Endothelial cell of umbilical vein (primary cell): ENCODE measurements at regions not wholly inside any gene's neighbourhood (a gene's known extent, or its start where the extent isn't known, plus 50 kb on each side); places are given as distances from the start of the nearest gene placed in this dataset.

Experiments used
- BruUV-seq: library from RNA; stranded (reverse); fragments of 400-500 nt; replicated peaks from 2 replicates; lab custom pipeline; 2021; lab: Mats Ljungman, UMichigan
- CTCF ChIA-PET: fragments of 300-600, 350-600 bp; sonication (Branson Sonifier 250); formaldehyde crosslinking; loops from one replicate; lab custom pipeline; 2021; ENCODE audit warnings: antibody characterized with exemption, inconsistent platforms; lab: Charles Lee
- POLR2A ChIA-PET: fragments of 300-600, 350-600 bp; sonication (Branson Sonifier 250); formaldehyde crosslinking; loops from one replicate; lab custom pipeline; 2021; ENCODE audit warnings: antibody characterized with exemption, inconsistent platforms; lab: Charles Lee
- DNase-seq: peaks from one replicate; pipeline ENCODE4 v3.0.0-alpha.2; 2011; ENCODE audit warnings: low read depth, low spot score
- FAIRE-seq: peaks from 2 replicates; lab custom pipeline; 2011; peaks lifted over from hg19 to GRCh38; lab: Jason Lieb, UNC
- H2AFZ ChIP-seq: 2 replicates; pipeline ENCODE4 v1.6.0; 2012; ENCODE audit warnings: low read depth, low read length, control low read depth, inconsistent platforms
- H3K27ac ChIP-seq: 2 replicates; pipeline ENCODE4 v1.5.1; 2011; ENCODE audit warnings: low read depth, mild to moderate bottlenecking, control low read depth, low read length, moderate library complexity; ENCODE audit not compliant: insufficient read depth
- H3K27me3 ChIP-seq, 2 experiments: 2 replicates each; pipeline versions ENCODE4 v1.6.0 to v1.6.1; 2011; ENCODE audit warnings: low read length in 2 of 2, mixed read lengths in 1 of 2; ENCODE audit not compliant: control insufficient read depth in 2 of 2, insufficient read depth in 2 of 2
- H3K36me3 ChIP-seq, 2 experiments: 2 replicates in 1 of 2; 3 replicates in 1 of 2; pipeline ENCODE4 v1.5.1; 2011; ENCODE audit warnings: low read length in 2 of 2, mild to moderate bottlenecking in 1 of 2, moderate library complexity in 1 of 2; ENCODE audit not compliant: control insufficient read depth in 2 of 2, insufficient read depth in 2 of 2; ENCODE audit errors: extremely low read depth in 1 of 2
- H3K4me1 ChIP-seq: 3 replicates; pipeline ENCODE4 v1.5.1; 2011; ENCODE audit warnings: mild to moderate bottlenecking, low read length; ENCODE audit not compliant: control insufficient read depth, insufficient read depth; ENCODE audit errors: extremely low read depth
- H3K4me2 ChIP-seq: 2 replicates; pipeline ENCODE4 v1.6.1; 2011; ENCODE audit warnings: low read length, control low read depth, mixed read lengths; ENCODE audit not compliant: insufficient read depth
- H3K4me3 ChIP-seq, 3 experiments: fragments of 200-600 bp in 1 of 3; sonication (generic), shearing (Covaris generic) in 1 of 3; replicated peaks in 1 of 3; 2 replicates each; pipeline ENCODE4 v1.5.1; 2011 to 2016; ENCODE audit warnings: control low read depth in 3 of 3, low read length in 3 of 3, mild to moderate bottlenecking in 2 of 3, inconsistent platforms in 1 of 3, low read depth in 1 of 3, moderate library complexity in 1 of 3; ENCODE audit not compliant: insufficient read depth in 1 of 3
- H3K79me2 ChIP-seq: 2 replicates; pipeline ENCODE4 v1.6.0; 2012; ENCODE audit warnings: low read length, inconsistent platforms; ENCODE audit not compliant: control insufficient read depth, insufficient read depth
- H3K9ac ChIP-seq: replicated peaks from 2 replicates; pipeline ENCODE3; 2011; ENCODE audit warnings: low read length, control low read depth; ENCODE audit not compliant: insufficient read depth; ENCODE audit errors: extremely low read depth
- H3K9me1 ChIP-seq: replicated peaks from 3 replicates; pipeline ENCODE4 v1.6.0; 2011; ENCODE audit warnings: mild to moderate bottlenecking, low read length; ENCODE audit not compliant: control insufficient read depth, insufficient read depth; ENCODE audit errors: extremely low read depth
- H3K9me3 ChIP-seq: replicated peaks from 2 replicates; pipeline ENCODE4 v1.5.1; 2012; ENCODE audit warnings: low read length, inconsistent platforms; ENCODE audit not compliant: control insufficient read depth, insufficient read depth
- H4K20me1 ChIP-seq: replicated peaks from 2 replicates; pipeline ENCODE3; 2011; ENCODE audit warnings: mild to moderate bottlenecking, low read length; ENCODE audit not compliant: control insufficient read depth, insufficient read depth; ENCODE audit errors: extremely low read depth
- EZH2 ChIP-seq: IDR thresholded peaks from 2 replicates; pipeline ENCODE4 v1.6.1; 2012; ENCODE audit warnings: borderline replicate concordance, low read depth, mild to moderate bottlenecking, moderate library complexity, low read length, inconsistent platforms; ENCODE audit not compliant: severe bottlenecking
- FOS ChIP-seq: IDR thresholded peaks from 2 replicates; pipeline ENCODE4 v1.6.1; 2011; ENCODE audit warnings: mild to moderate bottlenecking, low read length, moderate library complexity, borderline replicate concordance; ENCODE audit not compliant: insufficient read depth
- GATA2 ChIP-seq: IDR thresholded peaks from 2 replicates; pipeline ENCODE4 v1.7.0; 2011; ENCODE audit warnings: low read depth, mild to moderate bottlenecking, moderate library complexity, mixed read lengths, low read length; ENCODE audit not compliant: insufficient read length, insufficient read depth
- JUN ChIP-seq: IDR thresholded peaks from 2 replicates; pipeline ENCODE4 v1.6.1; 2011; ENCODE audit warnings: borderline replicate concordance, low read depth; ENCODE audit not compliant: insufficient read length, insufficient read depth
- MYC ChIP-seq: IDR thresholded peaks from one replicate; pipeline ENCODE4 v1.6.1; 2011; ENCODE audit warnings: mild to moderate bottlenecking, low read depth, low read length
- POLR2A ChIP-seq: IDR thresholded peaks from 2 replicates; pipeline ENCODE4 v1.6.1; 2012; ENCODE audit warnings: low read depth, mild to moderate bottlenecking, control low read depth, low read length
- POLR2AphosphoS5 ChIP-seq: IDR thresholded peaks from 2 replicates; pipeline ENCODE4 v1.6.1; 2012; ENCODE audit warnings: low read depth, mild to moderate bottlenecking, control low read depth, low read length, moderate library complexity; ENCODE audit not compliant: insufficient read depth
- dilution Hi-C: fragments of 300-500 bp; cut with MboI; formaldehyde crosslinking; loops from one replicate; pipeline ENCODE4 v1.15.0; 2019; ENCODE audit warnings: low sequenced_read_pairs; ENCODE audit not compliant: extremely low pct_ligation_motif_present
- intact Hi-C: fragments of 100-400 bp; cut with micrococcal nuclease; formaldehyde crosslinking; loops from one replicate; pipeline ENCODE4 v1.10.0; 2022
- TF ChIP-seq, protein P1 (sequence below): IDR thresholded peaks from 2 replicates; pipeline ENCODE4 v1.6.1; 2011; ENCODE audit not compliant: insufficient read depth, insufficient read length
- TF ChIP-seq, protein P2 (sequence below), 2 donors: IDR thresholded peaks; 1 replicate in 1 of 2; 2 replicates in 1 of 2; pipeline ENCODE4 v1.5.1; 2011; ENCODE audit warnings: low read length in 2 of 2, mild to moderate bottlenecking in 2 of 2, moderate library complexity in 2 of 2, control low read depth in 1 of 2, inconsistent platforms in 1 of 2, low read depth in 1 of 2; ENCODE audit not compliant: insufficient read depth in 1 of 2; ENCODE audit errors: extremely low read depth in 1 of 2

DNA sequence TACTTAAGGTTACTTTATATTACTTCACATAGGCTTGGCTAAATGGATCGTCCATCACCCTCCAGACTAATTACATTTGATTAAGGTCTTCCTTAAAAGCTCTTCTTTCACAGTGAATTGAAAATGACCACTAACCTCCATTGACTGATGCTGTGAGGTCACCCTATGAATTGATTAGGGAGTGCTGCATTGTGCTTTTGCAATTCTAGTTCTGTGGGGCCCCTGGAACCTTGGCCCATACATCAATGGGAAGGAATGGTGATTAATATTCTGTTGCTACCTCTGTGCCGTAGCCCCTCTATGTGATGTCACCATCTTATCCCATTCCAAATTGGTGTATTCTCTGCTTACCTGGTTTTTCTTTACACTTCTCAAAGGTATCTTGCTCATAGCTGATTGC lies 682.2 kb downstream of the SQOR start:
- Histone ChIP-seq H3K79me2 (no peaks in the 10 kb centered on the region), H3K9me1 (no peaks in the 10 kb centered on the region), H3K4me1 (no peaks in the 10 kb centered on the region), H3K9ac (no peak overlapping the region), H3K9me3 (no peaks in the 10 kb centered on the region), H2AFZ (no peak overlapping the region), H3K4me3 (no peak overlapping the region), H3K27ac (no peak overlapping the region), H3K27me3 (peaks cover 0 to 3% of the 10 kb centered on the region in 2 experiments), H3K4me2 (no peak overlapping the region), H3K36me3 (no peaks in the 10 kb centered on the region), H4K20me1 (no peaks in the 10 kb centered on the region)
- intact Hi-C loops, result no loop called here
- dilution Hi-C loops, result no loop called here
- DNase-seq (no peak), FAIRE-seq (no peak)
- CTCF ChIA-PET, result interaction anchor here (1.4 kb wide), 2 partner anchors 521 to 612 kb away, joined by 4 to 5 read pairs; no protein-coding TSS in a partner anchor
- POLR2A ChIA-PET, result no interaction called here
- TF ChIP-seq POLR2AphosphoS5 (no peak), FOS (no peak), JUN (no peak), GATA2 (no peak), POLR2A (no peak), EZH2 (no peak), MYC (no peak)
- TF ChIP-seq, protein P1, sequence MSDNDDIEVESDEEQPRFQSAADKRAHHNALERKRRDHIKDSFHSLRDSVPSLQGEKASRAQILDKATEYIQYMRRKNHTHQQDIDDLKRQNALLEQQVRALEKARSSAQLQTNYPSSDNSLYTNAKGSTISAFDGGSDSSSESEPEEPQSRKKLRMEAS, result no peak
- TF ChIP-seq, protein P2, sequence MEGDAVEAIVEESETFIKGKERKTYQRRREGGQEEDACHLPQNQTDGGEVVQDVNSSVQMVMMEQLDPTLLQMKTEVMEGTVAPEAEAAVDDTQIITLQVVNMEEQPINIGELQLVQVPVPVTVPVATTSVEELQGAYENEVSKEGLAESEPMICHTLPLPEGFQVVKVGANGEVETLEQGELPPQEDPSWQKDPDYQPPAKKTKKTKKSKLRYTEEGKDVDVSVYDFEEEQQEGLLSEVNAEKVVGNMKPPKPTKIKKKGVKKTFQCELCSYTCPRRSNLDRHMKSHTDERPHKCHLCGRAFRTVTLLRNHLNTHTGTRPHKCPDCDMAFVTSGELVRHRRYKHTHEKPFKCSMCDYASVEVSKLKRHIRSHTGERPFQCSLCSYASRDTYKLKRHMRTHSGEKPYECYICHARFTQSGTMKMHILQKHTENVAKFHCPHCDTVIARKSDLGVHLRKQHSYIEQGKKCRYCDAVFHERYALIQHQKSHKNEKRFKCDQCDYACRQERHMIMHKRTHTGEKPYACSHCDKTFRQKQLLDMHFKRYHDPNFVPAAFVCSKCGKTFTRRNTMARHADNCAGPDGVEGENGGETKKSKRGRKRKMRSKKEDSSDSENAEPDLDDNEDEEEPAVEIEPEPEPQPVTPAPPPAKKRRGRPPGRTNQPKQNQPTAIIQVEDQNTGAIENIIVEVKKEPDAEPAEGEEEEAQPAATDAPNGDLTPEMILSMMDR (IDR thresholded peaks at IDR 0.05; ENCODE audit: extremely low read depth in 1 of 2, insufficient read depth in 1 of 2, low read depth in 1 of 2, low read length in 2 of 2), result no peak
- BruUV-seq, result no TSS peak
